AG04450 (cell line): ENCODE measurements at regions not wholly inside any gene's neighbourhood (a gene's known extent, or its start where the extent isn't known, plus 50 kb on each side); places are given as distances from the start of the nearest gene placed in this dataset.

Experiments used
- CTCF ChIA-PET: fragments of 300-600, 350-600 bp; formaldehyde crosslinking; extraction: SDS; loops from one replicate; lab custom pipeline; 2022; ENCODE audit warnings: antibody characterized with exemption, inconsistent platforms; lab: Charles Lee
- POLR2A ChIA-PET: fragments of 350-600 bp; formaldehyde crosslinking; extraction: SDS; loops from one replicate; lab custom pipeline; 2021; ENCODE audit warnings: antibody characterized with exemption, inconsistent platforms; lab: Yijun Ruan, JAX
- DNase-seq: peaks from one replicate; pipeline ENCODE4 v3.0.0-alpha.2; 2011; ENCODE audit warnings: low read depth, low spot score
- H3K27ac ChIP-seq: one replicate; pipeline ENCODE4 v1.5.1; 2012; ENCODE audit warnings: low read depth, low read length, control low read depth
- H3K27me3 ChIP-seq: one replicate; pipeline ENCODE4 v1.6.0; 2012; ENCODE audit warnings: low read length; ENCODE audit not compliant: control insufficient read depth, insufficient read depth
- H3K4me3 ChIP-seq: 2 replicates; pipeline ENCODE4 v1.5.1; 2011; ENCODE audit warnings: mild to moderate bottlenecking, low read depth, low read length, control low read depth
- H3K9me3 ChIP-seq: 2 replicates; pipeline ENCODE4 v1.5.1; 2012; ENCODE audit warnings: low read length; ENCODE audit not compliant: control insufficient read depth, insufficient read depth
- CTCF ChIP-seq: IDR thresholded peaks from 2 replicates; pipeline ENCODE4 v1.5.1; 2011; ENCODE audit warnings: low read depth, low read length, control low read depth, inconsistent platforms

GRCh38 chr14:34237677-34238076 is 224.4 kb downstream of the SPTSSA start:
- H3K27me3 ChIP-seq = peaks cover 4% of the 10 kb centered on the region
- TF ChIP-seq CTCF = no peak
- CTCF ChIA-PET = interaction anchor here (1.0 kb wide), 1 partner anchor 399 kb away, joined by 3 read pairs; no protein-coding TSS in a partner anchor
- no peak overlapping the region for H3K27ac ChIP-seq
- H3K9me3 ChIP-seq = no peaks in the 10 kb centered on the region
- POLR2A ChIA-PET = no interaction called here
- no peak for DNase-seq
- no peak overlapping the region for H3K4me3 ChIP-seq

- ChIA-PET CTCF (interaction anchor here (1.2 kb wide), 1 partner anchor 397 kb away, joined by 4 read pairs; no protein-coding TSS in a partner anchor), POLR2A (no interaction called here)
- TF ChIP-seq CTCF = no peak
- no peak for DNase-seq
- H3K27ac ChIP-seq = no peak overlapping the region
- no peak overlapping the region for H3K4me3 ChIP-seq
- no peaks in the 10 kb centered on the region for H3K9me3 ChIP-seq
- peaks cover 4% of the 10 kb centered on the region for H3K27me3 ChIP-seq
Observed at GRCh38 chr14:34237081-34237480, 225.0 kb downstream of the SPTSSA start.

GRCh38 chr14:34235643-34236300 is 226.3 kb downstream of the SPTSSA start:
- Histone ChIP-seq H3K9me3 (no peaks in the 10 kb centered on the region), H3K27me3 (no peaks in the 10 kb centered on the region), H3K27ac (no peak overlapping the region), H3K4me3 (no peak overlapping the region)
- no peak for DNase-seq
- ChIA-PET CTCF (interaction anchor here (1.2 to 1.5 kb wide), 2 partner anchors 65 to 395 kb away, joined by 4 to 6 read pairs; no protein-coding TSS in a partner anchor), POLR2A (no interaction called here)
- TF ChIP-seq CTCF = no peak

GRCh38 chr14:34234258-34234657 is 227.8 kb downstream of the SPTSSA start:
- CTCF ChIA-PET = interaction anchor here (1.0 kb wide), 1 partner anchor 143 kb away, joined by 3 read pairs; no protein-coding TSS in a partner anchor
- Histone ChIP-seq H3K27ac (no peak overlapping the region), H3K9me3 (no peaks in the 10 kb centered on the region), H3K4me3 (no peak overlapping the region), H3K27me3 (no peaks in the 10 kb centered on the region)
- no peak for DNase-seq
- no peak for TF ChIP-seq CTCF
- POLR2A ChIA-PET = no interaction called here

- POLR2A ChIA-PET = no interaction called here
- H3K27me3 ChIP-seq = no peaks in the 10 kb centered on the region
- CTCF ChIA-PET = no interaction called here
Observed at GRCh38 chr14:34233619-34234018, 228.4 kb downstream of the SPTSSA start.

More at GRCh38 chr14:34233619-34234018, 228.4 kb downstream of the SPTSSA start:
- DNase-seq = no peak
- no peak overlapping the region for H3K4me3 ChIP-seq
- no peaks in the 10 kb centered on the region for H3K9me3 ChIP-seq
- no peak overlapping the region for H3K27ac ChIP-seq
- TF ChIP-seq CTCF = no peak
